ENCODE measurements at regions not wholly inside any gene's neighbourhood (a gene's known extent, or its start where the extent isn't known, plus 50 kb on each side); places are given as distances from the start of the nearest gene placed in this dataset.
"Not testable (repeated sequence)": the region's sequence is repeated elsewhere in the genome, so short reads cannot be mapped to it uniquely, and the experiment has no call there.

DNA sequence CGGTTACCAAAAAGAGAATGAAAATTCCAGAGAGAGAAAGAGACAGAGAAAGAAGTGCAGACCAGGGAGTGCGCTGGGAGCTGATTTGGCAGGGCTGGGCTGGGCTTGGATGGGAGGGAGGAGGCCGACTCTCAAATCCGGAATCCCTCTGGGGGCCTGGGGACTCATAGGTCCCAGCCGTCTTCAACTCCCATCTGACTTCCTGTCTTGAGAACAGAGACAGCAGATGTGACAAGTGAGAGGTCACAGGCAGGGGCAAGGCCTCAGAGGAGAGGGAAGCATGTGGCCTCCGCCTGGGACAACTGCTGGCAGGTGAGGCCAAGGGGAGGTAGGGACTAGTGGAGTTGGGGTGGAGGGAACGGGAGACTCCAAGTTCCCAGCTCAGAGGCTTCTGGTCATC, 172.9 kb downstream of the GOSR1 start:
- POLR2A ChIA-PET; H3K27ac ChIP-seq (ENCODE audit: low read depth, low read length); DNase-seq (ENCODE audit: low read depth, low spot score); H3K9me3 ChIP-seq (ENCODE audit: control insufficient read depth, insufficient read depth, low read length); H3K4me3 ChIP-seq (ENCODE audit: low read depth, low read length); H3K27me3 ChIP-seq (ENCODE audit: control insufficient read depth, insufficient read depth, low read length): not testable (repeated sequence)
- CTCF ChIA-PET, result interaction anchor here (0.6 to 0.7 kb wide), 4 partner anchors 24 to 977 kb away, joined by 3 to 4 read pairs (median 3); no protein-coding TSS in a partner anchor

DNA sequence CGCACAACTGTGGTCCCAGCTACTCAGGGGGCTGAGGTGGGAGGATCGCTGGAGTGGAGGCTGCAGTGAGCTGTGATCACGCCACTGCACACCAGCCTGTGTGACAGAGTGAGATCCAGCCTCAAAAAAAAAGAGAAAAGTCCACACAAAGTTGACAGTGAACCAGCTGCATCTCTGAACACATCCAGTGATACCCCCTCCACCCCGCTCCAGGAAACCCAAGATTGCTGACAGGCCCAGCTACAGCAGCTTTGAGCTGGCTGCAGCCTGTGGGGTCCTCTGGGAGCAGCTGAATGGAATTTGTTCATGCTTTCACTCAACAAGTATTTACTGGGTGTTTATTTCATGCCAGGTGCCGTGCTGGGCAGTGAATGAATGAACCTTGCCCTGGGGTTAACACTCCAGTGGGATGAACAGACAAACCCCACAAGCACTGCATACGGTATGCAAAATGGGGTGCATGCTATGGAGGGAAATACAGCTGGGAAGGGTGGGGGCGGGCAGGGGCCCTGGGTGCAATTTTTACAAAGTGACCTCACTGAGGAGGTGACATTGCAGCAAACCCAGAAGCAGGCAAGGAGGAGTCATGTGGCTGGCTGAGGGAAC, 170.9 kb downstream of the GOSR1 start:
- H3K4me3 ChIP-seq (ENCODE audit: low read depth, low read length); POLR2A ChIA-PET; DNase-seq (ENCODE audit: low read depth, low spot score); CTCF ChIA-PET; H3K9me3 ChIP-seq (ENCODE audit: control insufficient read depth, insufficient read depth, low read length); H3K27me3 ChIP-seq (ENCODE audit: control insufficient read depth, insufficient read depth, low read length); H3K27ac ChIP-seq (ENCODE audit: low read depth, low read length): not testable (repeated sequence)

DNA sequence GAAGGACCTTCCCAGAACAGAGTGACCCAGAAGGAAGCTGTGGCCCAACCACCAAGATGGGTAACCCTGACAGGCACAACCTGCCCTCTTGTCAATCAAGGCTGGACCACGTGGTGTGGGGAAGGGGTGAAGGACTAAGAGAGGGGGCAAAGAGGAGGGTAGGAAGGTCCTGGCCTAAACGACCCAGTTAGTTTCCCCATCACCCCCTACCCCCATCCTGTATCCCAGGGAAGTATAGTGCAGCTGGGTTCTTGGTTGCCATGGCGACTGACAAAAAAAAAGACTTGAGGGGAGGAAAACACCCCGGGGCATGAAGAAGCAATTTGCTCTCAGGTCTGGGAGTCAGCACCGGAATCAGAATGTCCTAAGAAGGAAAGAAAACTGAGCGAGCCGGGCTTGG, 168.7 kb downstream of the GOSR1 start:
- DNase-seq (ENCODE audit: low read depth, low spot score); H3K4me3 ChIP-seq (ENCODE audit: low read depth, low read length); POLR2A ChIA-PET; H3K27me3 ChIP-seq (ENCODE audit: control insufficient read depth, insufficient read depth, low read length); CTCF ChIA-PET; H3K27ac ChIP-seq (ENCODE audit: low read depth, low read length); H3K9me3 ChIP-seq (ENCODE audit: control insufficient read depth, insufficient read depth, low read length): not testable (repeated sequence)

DNA sequence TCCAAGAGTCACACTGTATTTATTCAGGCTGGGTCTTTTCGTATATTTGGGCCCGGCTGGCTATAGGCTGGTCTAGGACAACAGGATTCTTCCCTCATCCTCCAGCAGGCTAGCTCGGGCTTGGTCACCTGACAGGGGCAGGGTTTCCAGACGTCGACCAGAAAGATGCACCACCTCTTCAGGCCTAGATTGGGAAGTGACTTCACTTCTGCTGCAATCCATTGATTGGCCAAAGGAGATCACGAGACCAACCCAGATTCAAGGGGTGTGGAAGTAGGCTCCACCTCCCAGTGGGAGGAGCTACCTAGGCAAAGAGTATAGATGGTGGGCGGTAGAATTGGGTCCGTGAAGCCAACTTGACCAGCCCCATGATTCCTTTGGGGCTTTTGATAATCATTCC, 167.5 kb downstream of the GOSR1 start:
- DNase-seq (ENCODE audit: low read depth, low spot score); H3K27ac ChIP-seq (ENCODE audit: low read depth, low read length); CTCF ChIA-PET; H3K9me3 ChIP-seq (ENCODE audit: control insufficient read depth, insufficient read depth, low read length); H3K4me3 ChIP-seq (ENCODE audit: low read depth, low read length); H3K27me3 ChIP-seq (ENCODE audit: control insufficient read depth, insufficient read depth, low read length): not testable (repeated sequence)
- POLR2A ChIA-PET, result interaction anchor here (0.6 to 0.7 kb wide), 2 partner anchors 89 to 163 kb away, joined by 4 to 10 read pairs; no protein-coding TSS in a partner anchor

DNA sequence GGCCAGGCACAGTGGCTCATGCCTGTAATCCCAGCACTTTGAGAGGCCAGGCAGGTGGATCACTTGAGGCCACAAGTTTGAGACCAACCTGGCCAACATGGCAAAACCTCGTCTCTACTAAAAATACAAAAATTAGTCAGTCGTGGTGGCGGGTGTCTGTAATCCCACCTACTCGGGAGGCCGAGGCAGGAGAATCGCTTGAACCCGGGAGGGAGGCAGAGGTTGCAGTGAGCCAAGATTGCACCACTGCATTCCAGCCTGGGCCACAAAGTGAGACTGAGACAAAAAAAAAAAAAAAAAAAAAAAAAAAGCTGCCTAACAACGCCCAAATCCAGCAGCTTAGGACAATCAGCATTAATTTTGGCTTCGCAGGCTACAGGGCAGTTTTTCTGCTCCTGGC, 167.1 kb downstream of the GOSR1 start:
- DNase-seq (ENCODE audit: low read depth, low spot score); H3K27me3 ChIP-seq (ENCODE audit: control insufficient read depth, insufficient read depth, low read length); H3K4me3 ChIP-seq (ENCODE audit: low read depth, low read length); H3K27ac ChIP-seq (ENCODE audit: low read depth, low read length); H3K9me3 ChIP-seq (ENCODE audit: control insufficient read depth, insufficient read depth, low read length); CTCF ChIA-PET: not testable (repeated sequence)
- POLR2A ChIA-PET, result interaction anchor here (0.6 to 0.7 kb wide), 2 partner anchors 89 to 162 kb away, joined by 4 to 10 read pairs; no protein-coding TSS in a partner anchor

DNA sequence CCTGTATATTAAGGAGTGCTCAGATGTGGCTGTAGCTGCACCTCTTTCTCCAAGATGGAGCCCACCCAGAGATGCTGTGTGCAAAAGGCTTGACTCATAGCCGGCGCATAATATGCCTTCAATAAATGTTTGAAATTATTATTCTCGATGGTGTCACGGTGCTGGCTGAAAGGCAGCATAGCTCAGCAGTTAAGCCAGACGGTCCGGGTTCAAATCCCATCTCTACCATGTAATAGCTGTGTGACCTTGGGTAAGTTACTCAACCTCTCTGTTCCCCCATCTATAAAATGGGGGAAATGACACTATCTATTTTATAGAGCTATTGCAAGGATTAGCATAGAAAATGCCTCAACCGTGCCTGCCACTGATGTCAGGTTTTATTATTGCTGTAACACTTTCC, 164.2 kb downstream of the GOSR1 start:
- H3K4me3 ChIP-seq (ENCODE audit: low read depth, low read length); H3K27me3 ChIP-seq (ENCODE audit: control insufficient read depth, insufficient read depth, low read length); H3K9me3 ChIP-seq (ENCODE audit: control insufficient read depth, insufficient read depth, low read length); POLR2A ChIA-PET; DNase-seq (ENCODE audit: low read depth, low spot score); H3K27ac ChIP-seq (ENCODE audit: low read depth, low read length): not testable (repeated sequence)
- CTCF ChIA-PET, result interaction anchor here (0.7 kb wide), 1 partner anchor 73 kb away, joined by 3 read pairs; no protein-coding TSS in a partner anchor

DNA sequence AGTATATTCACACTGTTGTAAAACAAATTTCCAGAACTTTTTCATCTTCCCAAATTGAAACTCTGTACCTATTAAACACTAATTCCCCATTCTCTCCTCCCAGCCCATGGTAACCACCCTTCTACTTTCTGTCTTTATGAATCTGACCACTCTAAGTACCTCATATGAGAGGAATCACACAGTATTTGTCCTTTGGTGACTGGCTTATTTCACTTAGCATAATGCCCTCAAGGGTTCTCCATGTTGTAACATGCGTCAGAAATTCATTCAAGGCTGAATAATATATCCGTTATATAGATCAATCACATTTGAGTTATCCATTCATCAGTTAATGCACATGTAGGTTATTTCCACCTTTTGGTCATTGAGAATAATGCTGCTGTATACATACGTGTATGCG, 162.2 kb downstream of the GOSR1 start:
- CTCF ChIA-PET; H3K27me3 ChIP-seq (ENCODE audit: control insufficient read depth, insufficient read depth, low read length); DNase-seq (ENCODE audit: low read depth, low spot score); H3K27ac ChIP-seq (ENCODE audit: low read depth, low read length); H3K4me3 ChIP-seq (ENCODE audit: low read depth, low read length); H3K9me3 ChIP-seq (ENCODE audit: control insufficient read depth, insufficient read depth, low read length); POLR2A ChIA-PET: not testable (repeated sequence)

DNA sequence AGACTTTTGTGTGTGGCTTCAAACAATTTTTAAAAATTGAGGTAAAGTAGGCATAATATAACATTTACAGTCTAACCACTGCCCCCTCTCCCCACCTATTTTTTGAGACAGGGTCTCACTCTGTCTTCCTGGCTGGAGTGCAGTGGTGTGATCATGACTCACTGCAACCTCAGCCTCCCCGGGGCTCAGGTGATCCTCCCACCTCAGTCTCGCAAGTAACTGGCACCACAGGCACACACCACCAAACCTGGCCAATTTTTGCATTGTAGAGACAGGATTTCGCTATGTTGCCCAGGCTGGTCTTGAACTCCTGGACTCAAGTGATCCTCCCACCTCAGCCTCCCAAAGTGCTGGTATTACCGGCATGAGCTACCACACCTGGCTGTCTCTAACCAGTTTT, 161.8 kb downstream of the GOSR1 start:
- H3K27ac ChIP-seq (ENCODE audit: low read depth, low read length); DNase-seq (ENCODE audit: low read depth, low spot score); H3K9me3 ChIP-seq (ENCODE audit: control insufficient read depth, insufficient read depth, low read length); H3K27me3 ChIP-seq (ENCODE audit: control insufficient read depth, insufficient read depth, low read length); H3K4me3 ChIP-seq (ENCODE audit: low read depth, low read length); POLR2A ChIA-PET; CTCF ChIA-PET: not testable (repeated sequence)

DNA sequence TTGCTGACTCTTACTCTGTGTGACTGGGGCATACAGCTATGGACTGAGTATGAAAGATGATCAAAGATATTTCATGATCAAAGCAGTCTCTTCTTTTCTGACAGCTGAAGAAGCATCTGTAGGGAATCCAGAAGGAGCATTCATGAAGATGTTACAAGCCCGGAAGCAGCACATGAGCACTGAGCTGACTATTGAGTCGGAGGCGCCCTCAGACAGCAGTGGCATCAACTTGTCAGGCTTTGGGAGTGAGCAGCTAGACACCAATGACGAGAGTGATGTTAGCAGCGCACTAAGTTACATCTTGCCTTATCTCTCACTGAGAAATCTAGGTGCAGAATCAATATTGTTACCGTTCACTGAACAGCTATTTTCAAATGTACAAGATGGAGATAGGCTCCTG, 154.4 kb downstream of the GOSR1 start:
- POLR2A ChIA-PET; H3K27me3 ChIP-seq (ENCODE audit: control insufficient read depth, insufficient read depth, low read length); CTCF ChIA-PET; H3K27ac ChIP-seq (ENCODE audit: low read depth, low read length); H3K9me3 ChIP-seq (ENCODE audit: control insufficient read depth, insufficient read depth, low read length); DNase-seq (ENCODE audit: low read depth, low spot score); H3K4me3 ChIP-seq (ENCODE audit: low read depth, low read length): not testable (repeated sequence)

DNA sequence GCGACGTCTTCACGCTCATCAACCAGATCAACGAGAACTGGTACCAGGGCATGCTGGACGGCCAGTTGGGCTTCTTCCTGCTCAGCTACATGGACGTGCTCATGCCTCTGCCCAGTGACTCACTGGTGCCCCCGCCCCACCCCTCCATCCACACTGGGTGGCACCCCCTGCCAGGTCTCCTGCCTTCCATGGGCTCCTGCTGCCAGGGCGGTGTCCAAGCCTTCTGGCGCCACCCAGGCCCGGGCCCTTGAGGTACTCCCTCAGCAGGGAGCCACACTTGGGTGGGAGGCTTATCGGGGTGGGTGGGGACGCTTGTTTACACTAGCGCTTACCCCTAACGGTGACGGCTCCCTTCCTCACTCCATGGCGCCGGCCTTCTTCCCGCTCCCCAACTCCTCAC, 148.2 kb downstream of the GOSR1 start:
- H3K27ac ChIP-seq (ENCODE audit: low read depth, low read length); H3K9me3 ChIP-seq (ENCODE audit: control insufficient read depth, insufficient read depth, low read length); H3K27me3 ChIP-seq (ENCODE audit: control insufficient read depth, insufficient read depth, low read length); POLR2A ChIA-PET; CTCF ChIA-PET; H3K4me3 ChIP-seq (ENCODE audit: low read depth, low read length); DNase-seq (ENCODE audit: low read depth, low spot score): not testable (repeated sequence)

DNA sequence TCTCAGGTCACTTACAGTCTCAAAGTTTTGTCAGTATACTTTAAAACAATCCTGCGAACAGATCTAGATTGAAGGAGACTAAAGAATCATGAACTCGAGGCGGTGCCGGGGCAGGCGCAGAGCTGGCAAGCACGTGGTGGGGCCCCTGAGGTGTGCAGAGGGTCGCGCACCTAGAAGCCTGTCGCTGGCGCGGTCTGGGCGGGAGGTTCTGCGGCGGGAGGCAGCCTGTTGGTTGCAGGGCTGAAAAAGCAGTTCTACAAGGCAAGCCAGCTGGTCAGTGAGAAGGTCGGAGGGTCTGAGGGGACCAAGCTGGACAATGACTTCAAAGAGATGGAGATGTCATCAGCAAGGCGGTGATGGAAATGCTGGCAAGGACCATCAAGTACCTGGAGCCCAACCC, 147.0 kb downstream of the GOSR1 start:
- POLR2A ChIA-PET, CTCF ChIA-PET: not testable (repeated sequence)

DNA sequence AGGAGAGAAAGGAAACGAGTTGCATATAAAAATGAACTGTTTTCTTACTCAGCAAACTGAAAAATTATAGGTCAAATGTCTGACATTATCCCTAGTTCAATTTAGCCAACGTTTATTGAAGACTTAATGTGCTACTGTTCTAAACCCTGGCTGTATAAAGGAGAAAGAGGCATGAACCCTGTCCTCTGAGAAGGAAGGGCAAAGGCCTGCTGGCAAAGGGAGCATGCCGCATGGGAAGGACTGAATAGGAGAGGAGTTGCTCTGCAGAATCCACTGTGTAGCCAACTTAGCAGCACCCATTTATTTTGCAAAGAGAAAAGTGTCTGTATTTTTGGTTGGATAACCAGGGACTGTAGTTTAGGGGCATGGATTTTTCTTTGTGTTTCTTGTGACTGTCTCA, 132.5 kb downstream of the GOSR1 start:
- H3K27me3 ChIP-seq (ENCODE audit: control insufficient read depth, insufficient read depth, low read length); DNase-seq (ENCODE audit: low read depth, low spot score); H3K4me3 ChIP-seq (ENCODE audit: low read depth, low read length); H3K27ac ChIP-seq (ENCODE audit: low read depth, low read length); H3K9me3 ChIP-seq (ENCODE audit: control insufficient read depth, insufficient read depth, low read length); POLR2A ChIA-PET; CTCF ChIA-PET: not testable (repeated sequence)

More for the DNA sequence above, 147.0 kb downstream of the GOSR1 start:
- DNase-seq (ENCODE audit: low read depth, low spot score); H3K27me3 ChIP-seq (ENCODE audit: control insufficient read depth, insufficient read depth, low read length); H3K9me3 ChIP-seq (ENCODE audit: control insufficient read depth, insufficient read depth, low read length); H3K27ac ChIP-seq (ENCODE audit: low read depth, low read length); H3K4me3 ChIP-seq (ENCODE audit: low read depth, low read length): not testable (repeated sequence)

Measured in AG04450 (cell line).